ENCODE measurements at regions not wholly inside any gene's neighbourhood (a gene's known extent, or its start where the extent isn't known, plus 50 kb on each side); places are given as distances from the start of the nearest gene placed in this dataset.

DNA sequence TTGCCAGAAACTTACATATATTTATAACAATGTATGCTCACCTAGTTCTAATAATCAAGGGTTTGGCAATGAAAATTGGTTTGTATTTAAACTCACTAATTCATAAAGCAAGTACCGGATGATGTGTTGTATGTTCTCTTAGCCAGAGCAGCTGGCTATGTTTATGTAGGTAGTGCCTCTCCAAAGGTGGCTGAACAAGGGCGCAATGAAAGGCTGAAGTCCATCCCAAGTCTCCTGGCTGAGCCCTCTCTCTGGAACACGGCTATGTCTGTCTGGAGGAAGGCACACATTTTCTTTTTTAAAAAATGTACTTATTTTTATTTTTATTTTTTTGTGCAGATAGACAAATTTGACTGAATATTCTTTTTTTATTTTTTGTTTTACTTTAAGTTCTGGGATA, 141.2 kb upstream of the DAB2 start:
- no peaks in the 10 kb centered on the region for H3K4me1 Mint-ChIP-seq
- H3K27me3 Mint-ChIP-seq: peaks cover 6% of the 10 kb centered on the region
- POLR2A ChIA-PET: no interaction called here
- no peak for DNase-seq
- H3K4me3 Mint-ChIP-seq: no peak overlapping the region
- no peak overlapping the region for H3K27ac Mint-ChIP-seq
- ATAC-seq: no peak
- intact Hi-C loops (cut with DNase I, micrococcal nuclease): loop anchor here in 1 of 2 experiments (10.0 kb wide), 1 partner anchor 561 kb away; no protein-coding TSS in a partner anchor
- no peaks in the 10 kb centered on the region for H3K9me3 Mint-ChIP-seq (ENCODE audit: low read depth)
- H3K36me3 Mint-ChIP-seq (ENCODE audit: low read depth): no peaks in the 10 kb centered on the region
- CTCF ChIA-PET: interaction anchor here (1.7 kb wide), 1 partner anchor 22 kb away, joined by 3 read pairs; no protein-coding TSS in a partner anchor

DNA sequence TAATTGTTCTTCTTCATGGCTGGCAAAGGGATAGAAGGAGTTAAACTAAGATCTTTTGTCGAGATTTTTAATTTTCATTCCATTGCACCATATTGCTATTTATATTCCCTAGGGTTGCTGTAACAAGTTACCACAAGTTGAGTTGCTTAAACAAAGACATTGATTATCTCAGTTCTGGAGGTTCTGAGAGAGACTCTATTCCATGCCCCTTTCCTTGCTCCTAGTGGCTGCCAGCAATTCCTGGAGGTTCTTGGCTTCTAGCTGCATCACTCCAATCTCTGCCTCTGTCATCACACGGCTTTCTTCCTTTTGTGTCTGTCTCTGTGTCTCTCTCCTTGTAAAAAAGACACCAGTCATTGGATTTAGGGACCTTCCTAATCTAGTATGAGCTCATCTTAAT, 136.6 kb upstream of the DAB2 start:
- no peak for DNase-seq
- Mint-ChIP-seq H3K36me3 (ENCODE audit: low read depth) (no peaks in the 10 kb centered on the region), H3K27ac (no peak overlapping the region), H3K4me1 (no peaks in the 10 kb centered on the region), H3K27me3 (peaks cover 13% of the 10 kb centered on the region), H3K4me3 (no peak overlapping the region), H3K9me3 (ENCODE audit: low read depth) (no peaks in the 10 kb centered on the region)
- CTCF ChIA-PET: interaction anchor here (1.4 kb wide), 1 partner anchor 12 kb away, joined by 3 read pairs; no protein-coding TSS in a partner anchor
- ATAC-seq: no peak
- intact Hi-C loops (cut with DNase I, micrococcal nuclease): loop anchor here in 1 of 2 experiments (10.0 kb wide), 1 partner anchor 557 kb away; no protein-coding TSS in a partner anchor
- POLR2A ChIA-PET: no interaction called here

GRCh38 chr5:39560726-39561125, 135.9 kb upstream of the DAB2 start:
- Mint-ChIP-seq H3K27ac (no peak overlapping the region), H3K27me3 (peaks cover 13% of the 10 kb centered on the region), H3K4me3 (no peak overlapping the region), H3K36me3 (ENCODE audit: low read depth) (no peaks in the 10 kb centered on the region), H3K9me3 (ENCODE audit: low read depth) (no peaks in the 10 kb centered on the region), H3K4me1 (no peaks in the 10 kb centered on the region)
- no peak for DNase-seq
- ATAC-seq: no peak
- POLR2A ChIA-PET: no interaction called here
- CTCF ChIA-PET: interaction anchor here (1.4 kb wide), 1 partner anchor 13 kb away, joined by 3 read pairs; no protein-coding TSS in a partner anchor
- intact Hi-C loops (cut with DNase I, micrococcal nuclease): loop anchor here in 1 of 2 experiments (10.0 kb wide), 1 partner anchor 556 kb away; no protein-coding TSS in a partner anchor

GRCh38 chr5:39559923-39560322, 135.1 kb upstream of the DAB2 start:
- Mint-ChIP-seq H3K4me1 (no peaks in the 10 kb centered on the region), H3K4me3 (no peak overlapping the region), H3K27ac (no peak overlapping the region), H3K27me3 (peaks cover 13% of the 10 kb centered on the region), H3K36me3 (ENCODE audit: low read depth) (no peaks in the 10 kb centered on the region), H3K9me3 (ENCODE audit: low read depth) (no peaks in the 10 kb centered on the region)
- ChIA-PET POLR2A (no interaction called here), CTCF (no interaction called here)
- no peak for ATAC-seq
- no peak for DNase-seq
- intact Hi-C loops (cut with DNase I, micrococcal nuclease): loop anchor here in 1 of 2 experiments (10.0 kb wide), 1 partner anchor 555 kb away; no protein-coding TSS in a partner anchor

DNA sequence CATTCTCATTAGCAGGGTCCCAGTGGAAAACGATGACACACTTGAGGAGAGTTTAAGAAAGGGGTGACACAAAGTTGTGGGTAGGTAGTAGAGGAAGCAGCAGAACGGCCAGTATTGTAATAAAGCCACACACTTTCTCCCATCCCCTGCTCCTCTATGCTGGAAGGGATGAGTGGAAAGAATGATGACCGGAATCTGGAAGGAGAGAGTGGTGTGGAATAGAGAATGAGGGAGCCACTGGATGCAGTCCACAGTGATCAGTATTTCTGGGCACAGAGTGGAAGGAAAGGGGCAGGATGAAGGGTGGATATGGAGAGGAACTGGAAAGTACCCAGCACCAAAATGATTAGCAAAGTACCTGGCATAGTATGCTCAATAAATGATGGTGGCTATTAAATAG, 133.8 kb upstream of the DAB2 start:
- Mint-ChIP-seq H3K4me1 (no peaks in the 10 kb centered on the region), H3K4me3 (no peak overlapping the region), H3K27ac (no peak overlapping the region), H3K36me3 (ENCODE audit: low read depth) (no peaks in the 10 kb centered on the region), H3K9me3 (ENCODE audit: low read depth) (no peaks in the 10 kb centered on the region), H3K27me3 (peaks cover 13% of the 10 kb centered on the region)
- DNase-seq (no peak), ATAC-seq (no peak)
- intact Hi-C loops (cut with DNase I, micrococcal nuclease): no loop called here
- POLR2A ChIA-PET: no interaction called here
- CTCF ChIA-PET: interaction anchor here (0.6 to 1.9 kb wide), 2 partner anchors 11 to 162 kb away, joined by 3 to 9 read pairs; no protein-coding TSS in a partner anchor

DNA sequence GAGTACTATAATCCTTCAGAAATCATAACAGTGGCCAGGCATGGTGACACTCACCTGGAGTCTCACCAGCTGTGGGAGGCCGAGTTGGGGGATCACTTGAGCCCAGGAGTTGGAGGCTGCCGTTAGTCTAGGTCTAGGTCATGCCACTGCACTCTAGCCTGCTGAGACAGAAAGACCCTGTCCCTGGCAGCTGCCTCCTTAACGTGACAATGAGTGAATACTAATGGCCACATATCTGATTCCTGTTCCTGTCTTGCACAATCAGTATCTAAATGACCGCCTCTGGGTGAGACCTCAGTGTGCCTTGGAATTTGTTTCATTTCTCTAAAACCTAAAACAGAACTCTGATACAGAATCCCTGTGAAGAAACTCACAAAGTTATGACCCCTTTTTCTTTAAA, 131.0 kb upstream of the DAB2 start:
- Mint-ChIP-seq H3K36me3 (ENCODE audit: low read depth) (no peaks in the 10 kb centered on the region), H3K4me3 (no peak overlapping the region), H3K27me3 (peaks cover 10% of the 10 kb centered on the region), H3K9me3 (ENCODE audit: low read depth) (no peaks in the 10 kb centered on the region), H3K27ac (no peak overlapping the region), H3K4me1 (no peaks in the 10 kb centered on the region)
- CTCF ChIA-PET: interaction anchor here (1.0 kb wide), 1 partner anchor 180 kb away, joined by 3 read pairs; no protein-coding TSS in a partner anchor
- no peak for DNase-seq
- intact Hi-C loops (cut with DNase I, micrococcal nuclease): no loop called here
- POLR2A ChIA-PET: no interaction called here
- ATAC-seq: no peak

DNA sequence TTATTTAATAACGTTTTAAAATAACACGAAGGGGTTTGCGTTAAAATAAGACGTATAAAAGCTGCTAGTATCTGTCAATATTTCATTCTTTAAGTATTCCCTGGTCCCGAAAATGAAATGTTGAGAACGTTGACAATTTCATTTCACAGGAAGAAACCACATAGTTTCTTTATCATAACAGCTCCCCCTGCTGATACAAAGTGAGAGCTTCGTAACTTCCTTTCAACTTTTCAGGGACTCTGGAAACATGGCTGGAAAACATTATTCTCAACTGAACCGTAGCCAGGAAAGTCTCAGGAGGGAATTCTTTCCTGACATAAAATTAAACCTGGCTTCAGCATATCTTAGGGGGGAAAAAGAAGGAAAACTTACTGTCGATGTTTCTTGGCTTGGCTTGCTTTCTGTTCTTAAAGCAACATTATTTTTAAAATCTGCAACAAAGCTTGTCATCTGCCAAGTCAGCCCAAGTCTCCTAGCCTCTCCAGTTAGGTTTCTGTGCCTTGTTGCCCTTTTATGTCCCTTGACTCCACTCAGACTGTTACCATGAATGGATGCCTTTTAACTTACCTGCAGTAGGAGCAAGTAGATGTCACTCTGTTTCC, 122.9 kb upstream of the DAB2 start:
- Mint-ChIP-seq H3K4me1 (peaks cover 4% of the 10 kb centered on the region), H3K4me3 (no peak overlapping the region), H3K9me3 (ENCODE audit: low read depth) (no peaks in the 10 kb centered on the region), H3K27ac (no peak overlapping the region), H3K27me3 (peaks cover 9% of the 10 kb centered on the region), H3K36me3 (ENCODE audit: low read depth) (no peaks in the 10 kb centered on the region)
- DNase-seq: peak; percentile 7
- ChIA-PET CTCF (interaction anchor here (0.6 to 2.6 kb wide), 30 partner anchors 10 to 1331 kb away, joined by 3 to 48 read pairs (median 4); no protein-coding TSS in a partner anchor), POLR2A (no interaction called here)
- no peak for ATAC-seq
- intact Hi-C loops (cut with DNase I, micrococcal nuclease): loop anchor here (1.0 to 10.0 kb wide), 5 partner anchors 171 to 713 kb away; partner anchors contain the start of gene FYB1 (in 1 of the 2)

- intact Hi-C loops (cut with DNase I, micrococcal nuclease): loop anchor here (5.0 to 10.0 kb wide), 3 partner anchors 328 to 710 kb away; partner anchors contain the start of gene FYB1 (in 1 of the 2)
- Mint-ChIP-seq H3K4me3 (no peak overlapping the region), H3K9me3 (ENCODE audit: low read depth) (no peaks in the 10 kb centered on the region), H3K4me1 (peaks cover 4% of the 10 kb centered on the region), H3K27ac (no peak overlapping the region), H3K36me3 (ENCODE audit: low read depth) (no peaks in the 10 kb centered on the region), H3K27me3 (peaks cover 3% of the 10 kb centered on the region)
- CTCF ChIA-PET: interaction anchor here (0.6 to 1.3 kb wide), 3 partner anchors 145 to 288 kb away, joined by 3 to 4 read pairs (median 3); no protein-coding TSS in a partner anchor
- POLR2A ChIA-PET: no interaction called here
- no peak for ATAC-seq
- DNase-seq: no peak
Measured at GRCh38 chr5:39544941-39545340, 120.2 kb upstream of the DAB2 start.

DNA sequence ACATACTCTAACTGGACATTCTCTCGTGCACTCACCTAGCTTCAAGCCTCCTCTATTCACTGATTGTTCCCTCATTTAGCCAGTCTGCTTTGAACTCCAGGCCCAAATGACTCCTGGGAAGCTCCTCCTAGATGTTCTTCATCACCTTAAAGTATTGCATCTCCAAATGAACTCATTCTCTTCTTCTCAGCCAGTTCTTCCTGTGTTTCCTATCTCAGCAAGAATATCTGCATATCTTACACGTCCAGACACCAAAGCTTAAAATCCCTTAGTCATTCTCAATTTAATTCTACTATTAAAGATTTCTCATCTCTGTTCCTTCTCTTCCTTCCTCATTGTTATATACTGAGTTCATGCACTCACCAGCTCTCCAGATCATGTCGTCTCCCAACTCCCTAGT, 118.6 kb upstream of the DAB2 start:
- DNase-seq: no peak
- no peak overlapping the region for H3K4me3 Mint-ChIP-seq
- peaks cover 3% of the 10 kb centered on the region for H3K27me3 Mint-ChIP-seq
- peaks cover 4% of the 10 kb centered on the region for H3K4me1 Mint-ChIP-seq
- H3K36me3 Mint-ChIP-seq (ENCODE audit: low read depth): no peaks in the 10 kb centered on the region
- ATAC-seq: no peak
- H3K27ac Mint-ChIP-seq: no peak overlapping the region
- POLR2A ChIA-PET: no interaction called here
- CTCF ChIA-PET: interaction anchor here (0.7 to 1.6 kb wide), 5 partner anchors 9 to 621 kb away, joined by 3 to 6 read pairs (median 3); no protein-coding TSS in a partner anchor
- H3K9me3 Mint-ChIP-seq (ENCODE audit: low read depth): no peaks in the 10 kb centered on the region
- intact Hi-C loops (cut with DNase I, micrococcal nuclease): loop anchor here in 1 of 2 experiments (10.0 kb wide), 1 partner anchor 709 kb away; no protein-coding TSS in a partner anchor

DNA sequence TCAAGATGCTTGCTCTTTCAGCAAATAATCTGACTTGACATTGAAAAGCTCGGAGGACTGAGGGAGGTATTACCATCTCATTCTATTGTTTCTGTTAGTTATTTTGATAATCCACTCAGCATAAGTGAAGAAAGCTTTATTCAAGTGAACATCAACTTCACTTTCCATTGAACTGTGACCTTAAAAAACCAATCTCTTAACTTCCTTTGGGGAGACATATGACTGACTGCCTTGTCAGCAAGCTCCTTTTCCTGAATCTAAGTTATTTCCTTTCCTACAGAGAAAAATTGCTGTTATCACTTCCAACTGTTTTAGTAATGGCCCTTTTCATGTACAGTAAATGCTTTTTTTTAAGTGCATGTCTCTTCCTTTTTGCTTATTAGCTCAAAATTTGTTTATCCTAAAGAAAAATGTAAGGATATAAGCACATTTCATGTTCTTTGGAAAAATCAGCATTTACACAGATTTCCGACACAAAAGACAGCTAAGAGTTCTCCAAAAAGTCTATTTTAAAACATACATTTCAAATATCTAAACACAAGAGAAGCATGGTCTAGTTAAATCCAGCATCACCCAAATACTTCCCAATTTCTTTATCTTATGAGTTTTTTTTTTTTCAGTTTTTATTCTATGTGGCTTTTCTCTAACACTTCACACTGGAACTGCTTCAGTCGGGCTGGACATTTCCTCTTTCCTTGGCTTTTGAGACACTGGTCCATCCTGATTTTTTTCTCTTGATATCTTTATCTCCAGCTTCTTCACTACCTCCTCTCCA, 117.9 kb upstream of the DAB2 start:
- Mint-ChIP-seq H3K9me3 (ENCODE audit: low read depth) (no peaks in the 10 kb centered on the region), H3K4me1 (peaks cover 1% of the 10 kb centered on the region), H3K4me3 (no peak overlapping the region), H3K36me3 (ENCODE audit: low read depth) (no peaks in the 10 kb centered on the region), H3K27ac (no peak overlapping the region), H3K27me3 (peaks cover 8% of the 10 kb centered on the region)
- ATAC-seq: no peak
- CTCF ChIA-PET: interaction anchor here (1.0 to 1.6 kb wide), 4 partner anchors 8 to 621 kb away, joined by 3 to 6 read pairs (median 3); no protein-coding TSS in a partner anchor
- intact Hi-C loops (cut with DNase I, micrococcal nuclease): loop anchor here in 1 of 2 experiments (10.0 kb wide), 1 partner anchor 708 kb away; no protein-coding TSS in a partner anchor
- no peak for DNase-seq
- POLR2A ChIA-PET: interaction anchor here (0.8 kb wide), 1 partner anchor 1109 kb away, joined by 8 read pairs; no protein-coding TSS in a partner anchor

- Mint-ChIP-seq H3K27me3 (peaks cover 13% of the 10 kb centered on the region), H3K27ac (no peak overlapping the region), H3K4me1 (no peaks in the 10 kb centered on the region), H3K36me3 (ENCODE audit: low read depth) (no peaks in the 10 kb centered on the region), H3K4me3 (no peak overlapping the region), H3K9me3 (ENCODE audit: low read depth) (no peaks in the 10 kb centered on the region)
- ATAC-seq (no peak), DNase-seq (no peak)
- ChIA-PET CTCF (no interaction called here), POLR2A (no interaction called here)
- intact Hi-C loops (cut with DNase I, micrococcal nuclease): loop anchor here in 1 of 2 experiments (10.0 kb wide), 1 partner anchor 707 kb away; no protein-coding TSS in a partner anchor
Measured at GRCh38 chr5:39541920-39542319, 117.1 kb upstream of the DAB2 start.
